Breast epithelium (tissue), 3 donors: ENCODE measurements at regions not wholly inside any gene's neighbourhood (a gene's known extent, or its start where the extent isn't known, plus 50 kb on each side); places are given as distances from the start of the nearest gene placed in this dataset.

ENCODE experiments used
- CTCF ChIP-seq, 3 donors: fragments of 450-650 bp; IDR thresholded peaks; one replicate each; pipeline ENCODE4 v1.5.1; 2016 to 2017; ENCODE audit warnings: antibody characterized with exemption in 3 of 3, mild to moderate bottlenecking in 3 of 3, moderate library complexity in 3 of 3
- POLR2A ChIP-seq: fragments of 450-650 bp; IDR thresholded peaks from one replicate; pipeline ENCODE4 v1.6.1; 2016; ENCODE audit warnings: antibody characterized with exemption, mild to moderate bottlenecking, moderate library complexity

GRCh38 chr13:87078947-87079795 is 592.0 kb upstream of the SLITRK5 start:
- TF ChIP-seq CTCF (IDR thresholded peaks at IDR 0.05) (no peak), POLR2A (no peak)
